Kidney epithelial cell (primary cell): ENCODE measurements at regions not wholly inside any gene's neighbourhood (a gene's known extent, or its start where the extent isn't known, plus 50 kb on each side); places are given as distances from the start of the nearest gene placed in this dataset.

Source experiments
- DNase-seq: peaks from one replicate; pipeline ENCODE4 v3.0.0-alpha.2; 2010; ENCODE audit warnings: low read depth
- H3K27me3 ChIP-seq: 2 replicates; pipeline ENCODE4 v1.6.0; 2011; ENCODE audit warnings: low read length; ENCODE audit not compliant: control insufficient read depth, insufficient read depth
- H3K36me3 ChIP-seq: 2 replicates; pipeline ENCODE4 v1.5.1; 2011; ENCODE audit warnings: low read length; ENCODE audit not compliant: control insufficient read depth, insufficient read depth
- H3K4me3 ChIP-seq: 2 replicates; pipeline ENCODE4 v1.5.1; 2011; ENCODE audit warnings: low read depth, mild to moderate bottlenecking, control low read depth, low read length
- TF ChIP-seq, protein P1 (sequence below): IDR thresholded peaks from 2 replicates; pipeline ENCODE4 v1.5.1; 2011; ENCODE audit warnings: mild to moderate bottlenecking, moderate library complexity, low read length, control low read depth, inconsistent platforms; ENCODE audit not compliant: insufficient read depth, poor library complexity, severe bottlenecking

DNA sequence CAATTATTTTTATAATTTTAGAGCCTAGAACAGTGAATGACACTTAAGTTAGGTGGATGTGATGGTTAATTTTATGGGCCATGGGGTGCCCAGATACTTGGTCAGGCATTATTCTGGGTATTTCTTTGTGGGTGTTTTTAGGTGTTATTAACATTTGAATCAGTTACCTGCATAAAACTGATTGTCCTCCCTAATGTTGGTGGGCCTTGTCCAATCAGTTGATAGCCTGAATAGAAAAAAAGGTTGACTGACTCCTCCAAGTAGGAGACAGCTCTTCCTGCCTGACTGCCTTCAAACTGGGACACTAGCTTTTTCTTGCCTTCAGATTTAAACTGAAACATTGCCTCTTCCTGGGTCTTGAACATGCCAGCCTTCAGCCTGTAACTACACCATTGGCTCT, 312.9 kb upstream of the FIGN start:
- no peaks in the 10 kb centered on the region for H3K27me3 ChIP-seq
- TF ChIP-seq, protein P1, sequence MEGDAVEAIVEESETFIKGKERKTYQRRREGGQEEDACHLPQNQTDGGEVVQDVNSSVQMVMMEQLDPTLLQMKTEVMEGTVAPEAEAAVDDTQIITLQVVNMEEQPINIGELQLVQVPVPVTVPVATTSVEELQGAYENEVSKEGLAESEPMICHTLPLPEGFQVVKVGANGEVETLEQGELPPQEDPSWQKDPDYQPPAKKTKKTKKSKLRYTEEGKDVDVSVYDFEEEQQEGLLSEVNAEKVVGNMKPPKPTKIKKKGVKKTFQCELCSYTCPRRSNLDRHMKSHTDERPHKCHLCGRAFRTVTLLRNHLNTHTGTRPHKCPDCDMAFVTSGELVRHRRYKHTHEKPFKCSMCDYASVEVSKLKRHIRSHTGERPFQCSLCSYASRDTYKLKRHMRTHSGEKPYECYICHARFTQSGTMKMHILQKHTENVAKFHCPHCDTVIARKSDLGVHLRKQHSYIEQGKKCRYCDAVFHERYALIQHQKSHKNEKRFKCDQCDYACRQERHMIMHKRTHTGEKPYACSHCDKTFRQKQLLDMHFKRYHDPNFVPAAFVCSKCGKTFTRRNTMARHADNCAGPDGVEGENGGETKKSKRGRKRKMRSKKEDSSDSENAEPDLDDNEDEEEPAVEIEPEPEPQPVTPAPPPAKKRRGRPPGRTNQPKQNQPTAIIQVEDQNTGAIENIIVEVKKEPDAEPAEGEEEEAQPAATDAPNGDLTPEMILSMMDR: no peak
- DNase-seq: no peak
- no peak overlapping the region for H3K4me3 ChIP-seq
- no peaks in the 10 kb centered on the region for H3K36me3 ChIP-seq

DNA sequence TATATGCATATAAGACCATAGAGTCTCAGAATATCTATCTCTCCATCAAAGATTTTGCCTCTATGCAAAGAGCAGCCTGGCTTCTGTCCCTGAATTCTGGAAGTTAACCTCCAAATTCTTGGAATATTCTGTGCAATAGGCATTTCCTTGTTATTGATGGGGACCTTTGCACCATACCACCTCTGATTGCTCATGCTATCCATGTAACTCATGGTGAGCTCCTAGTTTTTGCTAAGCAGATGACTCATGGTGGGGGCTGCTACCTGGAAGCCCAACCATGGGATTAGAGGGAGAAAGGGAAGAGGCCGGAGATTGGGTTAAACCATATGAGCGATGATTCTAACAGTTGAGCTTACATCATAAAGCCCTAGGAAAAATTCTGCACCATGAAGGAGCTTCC, 310.2 kb upstream of the FIGN start:
- Histone ChIP-seq H3K36me3 (no peaks in the 10 kb centered on the region), H3K4me3 (no peak overlapping the region), H3K27me3 (no peaks in the 10 kb centered on the region)
- TF ChIP-seq, protein P1: no peak
- no peak for DNase-seq

DNA sequence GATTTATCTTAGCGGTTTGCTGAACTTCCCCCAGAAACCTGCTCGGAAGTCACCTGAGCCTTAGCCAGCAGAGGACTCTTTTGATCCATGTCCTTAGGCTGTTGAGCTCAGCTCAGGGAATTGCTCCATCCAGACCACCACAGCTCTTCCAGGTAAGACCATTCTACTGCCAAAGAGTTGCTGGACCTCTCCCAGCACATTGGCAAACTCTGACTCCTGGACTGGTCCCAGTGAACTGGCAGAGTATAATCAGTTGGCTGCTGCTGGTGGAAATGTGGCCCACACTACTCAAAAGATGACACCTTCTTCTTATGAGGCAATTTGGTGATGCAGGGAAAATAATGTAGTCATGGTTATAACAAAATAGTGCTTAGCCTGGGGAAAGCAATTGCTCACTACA, 308.8 kb upstream of the FIGN start:
- TF ChIP-seq, protein P1: no peak
- no peaks in the 10 kb centered on the region for H3K27me3 ChIP-seq
- DNase-seq: no peak
- no peaks in the 10 kb centered on the region for H3K36me3 ChIP-seq
- no peak overlapping the region for H3K4me3 ChIP-seq

GRCh38 chr2:164039270-164039669, 303.5 kb upstream of the FIGN start:
- no peak for DNase-seq
- TF ChIP-seq, protein P1: no peak
- Histone ChIP-seq H3K27me3 (no peaks in the 10 kb centered on the region), H3K4me3 (no peak overlapping the region), H3K36me3 (no peaks in the 10 kb centered on the region)

DNA sequence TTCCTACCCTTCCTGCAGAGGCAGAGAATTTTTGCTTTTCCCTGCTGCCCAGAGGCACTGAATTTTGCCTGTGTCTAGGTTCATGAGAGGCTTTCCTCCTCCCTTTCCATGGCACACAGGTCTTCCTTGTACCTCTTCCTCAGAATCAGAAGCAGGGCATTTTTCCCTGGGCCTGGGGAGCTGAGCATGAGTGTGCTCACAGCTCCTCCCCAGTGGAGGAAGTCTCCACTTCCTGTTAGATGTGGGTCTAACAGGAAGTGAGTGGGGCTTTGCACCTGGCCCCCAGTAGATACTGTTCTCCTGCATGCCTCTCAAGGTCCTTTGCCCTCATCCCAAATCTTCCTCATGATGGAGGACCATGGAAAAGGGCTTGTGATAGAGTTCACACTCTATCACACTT, 297.2 kb upstream of the FIGN start:
- DNase-seq: no peak
- H3K36me3 ChIP-seq: no peaks in the 10 kb centered on the region
- TF ChIP-seq, protein P1: no peak
- H3K27me3 ChIP-seq: no peaks in the 10 kb centered on the region
- no peak overlapping the region for H3K4me3 ChIP-seq

DNA sequence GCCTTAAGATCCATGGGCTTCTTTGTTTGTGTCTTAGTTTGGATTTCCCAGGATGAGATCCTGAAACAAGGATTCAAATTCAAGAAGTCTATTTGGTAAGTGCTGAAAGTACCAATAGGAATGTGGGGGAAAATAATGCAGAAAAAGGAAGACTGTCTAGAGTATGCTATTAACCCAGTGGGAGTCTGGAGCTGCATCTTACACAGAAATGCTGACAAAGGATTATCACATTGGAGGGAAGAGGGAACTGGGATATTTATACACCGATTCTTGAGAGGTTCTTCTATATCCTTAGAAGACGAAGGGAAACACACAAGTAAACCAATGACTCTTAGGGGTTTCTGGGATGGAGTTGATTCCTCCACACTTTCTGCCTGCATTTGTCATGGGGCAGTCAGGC, 294.8 kb upstream of the FIGN start:
- Histone ChIP-seq H3K4me3 (no peak overlapping the region), H3K36me3 (no peaks in the 10 kb centered on the region), H3K27me3 (no peaks in the 10 kb centered on the region)
- TF ChIP-seq, protein P1: no peak
- no peak for DNase-seq
